GM23338 (cell line): ENCODE measurements at regions not wholly inside any gene's neighbourhood (a gene's known extent, or its start where the extent isn't known, plus 50 kb on each side); places are given as distances from the start of the nearest gene placed in this dataset.

Experiments
- ATAC-seq: fragments of 200-7000 bp; cut with Tn5 transposase; 3 replicates; pipeline ENCODE4 v1.9.1; 2020
- DNase-seq: peaks from one replicate; pipeline ENCODE4 v3.0.0-alpha.2; 2015; ENCODE audit warnings: low spot score
- H2AFZ ChIP-seq: fragments of 200-600 bp; sonication (generic); 2 replicates; pipeline ENCODE4 v1.8.0; 2016; ENCODE audit warnings: antibody characterized with exemption, mild to moderate bottlenecking, moderate library complexity
- H3F3A ChIP-seq: fragments of 200-600 bp; sonication (generic); replicated peaks from 2 replicates; pipeline ENCODE4 v1.8.0; 2017; ENCODE audit warnings: antibody characterized with exemption, mixed run types, low read depth
- H3K27ac ChIP-seq: fragments of 200-600 bp; sonication (generic); 2 replicates; pipeline ENCODE4 v1.6.1; 2016; ENCODE audit warnings: low read depth
- H3K27me3 ChIP-seq: fragments of 200-600 bp; sonication (generic); 2 replicates; pipeline ENCODE4 v1.8.0; 2016; ENCODE audit warnings: mild to moderate bottlenecking, mixed run types, moderate library complexity; ENCODE audit not compliant: insufficient read depth
- H3K36me3 ChIP-seq: fragments of 200-600 bp; sonication (generic); 2 replicates; pipeline ENCODE4 v1.8.0; 2016; ENCODE audit warnings: mild to moderate bottlenecking; ENCODE audit not compliant: insufficient read depth
- H3K4me1 ChIP-seq: fragments of 200-600 bp; sonication (generic); 2 replicates; pipeline ENCODE4 v1.8.0; 2016; ENCODE audit warnings: mild to moderate bottlenecking, moderate library complexity; ENCODE audit not compliant: insufficient read depth
- H3K4me2 ChIP-seq: fragments of 200-600 bp; sonication (generic); 2 replicates; pipeline ENCODE4 v1.7.1; 2017; ENCODE audit warnings: mixed run types
- H3K4me3 ChIP-seq: fragments of 200-600 bp; sonication (generic); 2 replicates; pipeline ENCODE4 v1.6.1; 2016; ENCODE audit warnings: mixed run types
- H3K79me2 ChIP-seq: fragments of 200-600 bp; sonication (generic); replicated peaks from 2 replicates; pipeline ENCODE4 v1.8.0; 2017; ENCODE audit warnings: mild to moderate bottlenecking; ENCODE audit not compliant: insufficient read depth
- H3K9me2 ChIP-seq: fragments of 200-600 bp; sonication (generic); 2 replicates; pipeline ENCODE4 v1.8.0; 2017; ENCODE audit not compliant: insufficient read depth
- H4K20me1 ChIP-seq: fragments of 200-600 bp; sonication (generic); replicated peaks from 2 replicates; pipeline ENCODE4 v1.8.0; 2017; ENCODE audit warnings: mild to moderate bottlenecking; ENCODE audit not compliant: insufficient read depth
- H3K27ac Mint-ChIP-seq: 2 replicates; pipeline ENCODE4 v1.8.0; 2020; ENCODE audit warnings: inconsistent platforms, mild to moderate bottlenecking, moderate library complexity, mixed read lengths
- H3K27me3 Mint-ChIP-seq: 3 replicates; pipeline ENCODE4 v1.8.0; 2022; ENCODE audit warnings: low read depth, mild to moderate bottlenecking, moderate library complexity, mixed read lengths, inconsistent platforms; ENCODE audit not compliant: insufficient read depth, poor library complexity
- H3K36me3 Mint-ChIP-seq: 3 replicates; pipeline ENCODE4 v1.8.0; 2021; ENCODE audit warnings: low read depth, mild to moderate bottlenecking, inconsistent platforms, moderate library complexity, mixed read lengths
- H3K4me1 Mint-ChIP-seq: 3 replicates; pipeline ENCODE4 v1.8.0; 2020; ENCODE audit warnings: mild to moderate bottlenecking, inconsistent platforms, mixed read lengths
- H3K4me3 Mint-ChIP-seq: 3 replicates; pipeline ENCODE4 v1.8.0; 2021; ENCODE audit warnings: moderate library complexity, mild to moderate bottlenecking, inconsistent platforms, mixed read lengths
- H3K9me3 Mint-ChIP-seq: 3 replicates; pipeline ENCODE4 v1.8.0; 2020; ENCODE audit warnings: moderate library complexity, mild to moderate bottlenecking, inconsistent platforms, mixed read lengths
- CREB1 ChIP-seq: fragments of 250-450 bp; sonication (Bioruptor Pico); IDR thresholded peaks from 2 replicates; pipeline ENCODE4 v1.5.0; 2020; ENCODE audit warnings: low read depth, mild to moderate bottlenecking, moderate library complexity
- EZH2 ChIP-seq: fragments of 200-600 bp; sonication (generic); IDR thresholded peaks from one replicate; pipeline ENCODE4 v1.8.0; 2017; ENCODE audit warnings: antibody characterized with exemption, mild to moderate bottlenecking, low read depth; ENCODE audit not compliant: unreplicated experiment
- EZH2phosphoT487 ChIP-seq: fragments of 200-600 bp; sonication (generic); IDR thresholded peaks from one replicate; pipeline ENCODE4 v1.8.1; 2018; ENCODE audit warnings: antibody characterized with exemption; ENCODE audit not compliant: unreplicated experiment
- JUNB ChIP-seq: IDR thresholded peaks from one replicate; pipeline ENCODE4 v1.6.1; 2016; ENCODE audit warnings: antibody characterized with exemption; ENCODE audit not compliant: unreplicated experiment
- NANOG ChIP-seq: IDR thresholded peaks from 2 replicates; pipeline ENCODE4 v1.6.1; 2016; ENCODE audit warnings: antibody characterized with exemption, borderline replicate concordance
- POLR2AphosphoS5 ChIP-seq: IDR thresholded peaks from 2 replicates; pipeline ENCODE4 v1.6.1; 2016; ENCODE audit warnings: antibody characterized with exemption, low read depth
- STAT1 ChIP-seq: IDR thresholded peaks from one replicate; pipeline ENCODE4 v1.6.1; 2016; ENCODE audit warnings: antibody characterized with exemption; ENCODE audit not compliant: unreplicated experiment
- ZNF114 ChIP-seq: fragments of 250-450 bp; sonication (Bioruptor Pico); IDR thresholded peaks from 2 replicates; pipeline ENCODE4 v1.5.0; 2020; ENCODE audit warnings: mild to moderate bottlenecking, moderate library complexity
- ZNF331 ChIP-seq: fragments of 250-450 bp; sonication (Bioruptor Pico); IDR thresholded peaks from 2 replicates; pipeline ENCODE4 v1.5.0; 2020; ENCODE audit warnings: low read depth, mild to moderate bottlenecking, moderate library complexity
- TF ChIP-seq, protein P1 (sequence below): IDR thresholded peaks from one replicate; pipeline ENCODE4 v1.6.1; 2018; ENCODE audit warnings: antibody characterized with exemption; ENCODE audit not compliant: unreplicated experiment
- TF ChIP-seq, protein P2 (sequence below), 2 experiments: fragments of 200-600 bp in 1 of 2; sonication (generic) in 1 of 2; conservative IDR thresholded peaks; 2 replicates each; pipeline versions ENCODE4 v1.5.1 to v1.6.1; 2016 to 2017; ENCODE audit warnings: antibody characterized with exemption in 2 of 2, low read depth in 2 of 2, mild to moderate bottlenecking in 2 of 2, moderate library complexity in 1 of 2
- TF ChIP-seq, protein P3 (sequence below): IDR thresholded peaks from 2 replicates; pipeline ENCODE4 v1.6.1; 2016; ENCODE audit warnings: antibody characterized with exemption
- TF ChIP-seq, protein P4 (sequence below): fragments of 250-450 bp; sonication (Bioruptor Pico); IDR thresholded peaks from 2 replicates; pipeline ENCODE4 v1.5.0; 2020; ENCODE audit warnings: mild to moderate bottlenecking, moderate library complexity

DNA sequence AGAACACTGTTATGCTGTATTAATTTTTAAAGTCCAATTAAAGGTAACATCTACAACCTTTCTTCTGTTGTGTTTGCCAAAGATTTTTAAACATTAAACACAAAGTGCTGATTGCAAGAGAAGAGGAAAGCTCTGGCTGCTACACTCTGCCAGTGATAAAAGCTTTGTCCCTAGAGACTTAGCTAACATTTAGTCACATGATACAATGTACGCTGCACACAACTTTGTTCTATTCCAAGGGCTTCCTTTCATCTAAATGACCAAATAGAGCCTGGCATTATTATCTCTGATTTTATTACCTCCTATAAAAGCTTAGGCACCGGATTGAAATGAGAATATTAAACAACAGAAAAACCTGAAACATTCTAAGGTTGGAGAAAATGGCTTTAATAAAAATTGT is 388.7 kb upstream of the PMFBP1 start:
- H3K4me2 ChIP-seq, result no peak overlapping the region
- TF ChIP-seq, protein P1, sequence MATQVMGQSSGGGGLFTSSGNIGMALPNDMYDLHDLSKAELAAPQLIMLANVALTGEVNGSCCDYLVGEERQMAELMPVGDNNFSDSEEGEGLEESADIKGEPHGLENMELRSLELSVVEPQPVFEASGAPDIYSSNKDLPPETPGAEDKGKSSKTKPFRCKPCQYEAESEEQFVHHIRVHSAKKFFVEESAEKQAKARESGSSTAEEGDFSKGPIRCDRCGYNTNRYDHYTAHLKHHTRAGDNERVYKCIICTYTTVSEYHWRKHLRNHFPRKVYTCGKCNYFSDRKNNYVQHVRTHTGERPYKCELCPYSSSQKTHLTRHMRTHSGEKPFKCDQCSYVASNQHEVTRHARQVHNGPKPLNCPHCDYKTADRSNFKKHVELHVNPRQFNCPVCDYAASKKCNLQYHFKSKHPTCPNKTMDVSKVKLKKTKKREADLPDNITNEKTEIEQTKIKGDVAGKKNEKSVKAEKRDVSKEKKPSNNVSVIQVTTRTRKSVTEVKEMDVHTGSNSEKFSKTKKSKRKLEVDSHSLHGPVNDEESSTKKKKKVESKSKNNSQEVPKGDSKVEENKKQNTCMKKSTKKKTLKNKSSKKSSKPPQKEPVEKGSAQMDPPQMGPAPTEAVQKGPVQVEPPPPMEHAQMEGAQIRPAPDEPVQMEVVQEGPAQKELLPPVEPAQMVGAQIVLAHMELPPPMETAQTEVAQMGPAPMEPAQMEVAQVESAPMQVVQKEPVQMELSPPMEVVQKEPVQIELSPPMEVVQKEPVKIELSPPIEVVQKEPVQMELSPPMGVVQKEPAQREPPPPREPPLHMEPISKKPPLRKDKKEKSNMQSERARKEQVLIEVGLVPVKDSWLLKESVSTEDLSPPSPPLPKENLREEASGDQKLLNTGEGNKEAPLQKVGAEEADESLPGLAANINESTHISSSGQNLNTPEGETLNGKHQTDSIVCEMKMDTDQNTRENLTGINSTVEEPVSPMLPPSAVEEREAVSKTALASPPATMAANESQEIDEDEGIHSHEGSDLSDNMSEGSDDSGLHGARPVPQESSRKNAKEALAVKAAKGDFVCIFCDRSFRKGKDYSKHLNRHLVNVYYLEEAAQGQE, result no peak
- TF ChIP-seq NANOG, result no peak
- TF ChIP-seq, protein P2, sequence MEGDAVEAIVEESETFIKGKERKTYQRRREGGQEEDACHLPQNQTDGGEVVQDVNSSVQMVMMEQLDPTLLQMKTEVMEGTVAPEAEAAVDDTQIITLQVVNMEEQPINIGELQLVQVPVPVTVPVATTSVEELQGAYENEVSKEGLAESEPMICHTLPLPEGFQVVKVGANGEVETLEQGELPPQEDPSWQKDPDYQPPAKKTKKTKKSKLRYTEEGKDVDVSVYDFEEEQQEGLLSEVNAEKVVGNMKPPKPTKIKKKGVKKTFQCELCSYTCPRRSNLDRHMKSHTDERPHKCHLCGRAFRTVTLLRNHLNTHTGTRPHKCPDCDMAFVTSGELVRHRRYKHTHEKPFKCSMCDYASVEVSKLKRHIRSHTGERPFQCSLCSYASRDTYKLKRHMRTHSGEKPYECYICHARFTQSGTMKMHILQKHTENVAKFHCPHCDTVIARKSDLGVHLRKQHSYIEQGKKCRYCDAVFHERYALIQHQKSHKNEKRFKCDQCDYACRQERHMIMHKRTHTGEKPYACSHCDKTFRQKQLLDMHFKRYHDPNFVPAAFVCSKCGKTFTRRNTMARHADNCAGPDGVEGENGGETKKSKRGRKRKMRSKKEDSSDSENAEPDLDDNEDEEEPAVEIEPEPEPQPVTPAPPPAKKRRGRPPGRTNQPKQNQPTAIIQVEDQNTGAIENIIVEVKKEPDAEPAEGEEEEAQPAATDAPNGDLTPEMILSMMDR (conservative IDR thresholded peaks at IDR 0.05; ENCODE audit: low read depth in 2 of 2), result no peak
- TF ChIP-seq EZH2, result no peak
- no peak for TF ChIP-seq ZNF114 (CRISPR knock-in tag)
- TF ChIP-seq JUNB, result no peak
- TF ChIP-seq STAT1, result no peak
- TF ChIP-seq, protein P3, sequence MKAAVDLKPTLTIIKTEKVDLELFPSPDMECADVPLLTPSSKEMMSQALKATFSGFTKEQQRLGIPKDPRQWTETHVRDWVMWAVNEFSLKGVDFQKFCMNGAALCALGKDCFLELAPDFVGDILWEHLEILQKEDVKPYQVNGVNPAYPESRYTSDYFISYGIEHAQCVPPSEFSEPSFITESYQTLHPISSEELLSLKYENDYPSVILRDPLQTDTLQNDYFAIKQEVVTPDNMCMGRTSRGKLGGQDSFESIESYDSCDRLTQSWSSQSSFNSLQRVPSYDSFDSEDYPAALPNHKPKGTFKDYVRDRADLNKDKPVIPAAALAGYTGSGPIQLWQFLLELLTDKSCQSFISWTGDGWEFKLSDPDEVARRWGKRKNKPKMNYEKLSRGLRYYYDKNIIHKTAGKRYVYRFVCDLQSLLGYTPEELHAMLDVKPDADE, result no peak
- no peak for TF ChIP-seq POLR2AphosphoS5
- no peak for TF ChIP-seq ZNF331 (CRISPR knock-in tag)
- no peak for TF ChIP-seq CREB1 (CRISPR knock-in tag)
- TF ChIP-seq, protein P4, sequence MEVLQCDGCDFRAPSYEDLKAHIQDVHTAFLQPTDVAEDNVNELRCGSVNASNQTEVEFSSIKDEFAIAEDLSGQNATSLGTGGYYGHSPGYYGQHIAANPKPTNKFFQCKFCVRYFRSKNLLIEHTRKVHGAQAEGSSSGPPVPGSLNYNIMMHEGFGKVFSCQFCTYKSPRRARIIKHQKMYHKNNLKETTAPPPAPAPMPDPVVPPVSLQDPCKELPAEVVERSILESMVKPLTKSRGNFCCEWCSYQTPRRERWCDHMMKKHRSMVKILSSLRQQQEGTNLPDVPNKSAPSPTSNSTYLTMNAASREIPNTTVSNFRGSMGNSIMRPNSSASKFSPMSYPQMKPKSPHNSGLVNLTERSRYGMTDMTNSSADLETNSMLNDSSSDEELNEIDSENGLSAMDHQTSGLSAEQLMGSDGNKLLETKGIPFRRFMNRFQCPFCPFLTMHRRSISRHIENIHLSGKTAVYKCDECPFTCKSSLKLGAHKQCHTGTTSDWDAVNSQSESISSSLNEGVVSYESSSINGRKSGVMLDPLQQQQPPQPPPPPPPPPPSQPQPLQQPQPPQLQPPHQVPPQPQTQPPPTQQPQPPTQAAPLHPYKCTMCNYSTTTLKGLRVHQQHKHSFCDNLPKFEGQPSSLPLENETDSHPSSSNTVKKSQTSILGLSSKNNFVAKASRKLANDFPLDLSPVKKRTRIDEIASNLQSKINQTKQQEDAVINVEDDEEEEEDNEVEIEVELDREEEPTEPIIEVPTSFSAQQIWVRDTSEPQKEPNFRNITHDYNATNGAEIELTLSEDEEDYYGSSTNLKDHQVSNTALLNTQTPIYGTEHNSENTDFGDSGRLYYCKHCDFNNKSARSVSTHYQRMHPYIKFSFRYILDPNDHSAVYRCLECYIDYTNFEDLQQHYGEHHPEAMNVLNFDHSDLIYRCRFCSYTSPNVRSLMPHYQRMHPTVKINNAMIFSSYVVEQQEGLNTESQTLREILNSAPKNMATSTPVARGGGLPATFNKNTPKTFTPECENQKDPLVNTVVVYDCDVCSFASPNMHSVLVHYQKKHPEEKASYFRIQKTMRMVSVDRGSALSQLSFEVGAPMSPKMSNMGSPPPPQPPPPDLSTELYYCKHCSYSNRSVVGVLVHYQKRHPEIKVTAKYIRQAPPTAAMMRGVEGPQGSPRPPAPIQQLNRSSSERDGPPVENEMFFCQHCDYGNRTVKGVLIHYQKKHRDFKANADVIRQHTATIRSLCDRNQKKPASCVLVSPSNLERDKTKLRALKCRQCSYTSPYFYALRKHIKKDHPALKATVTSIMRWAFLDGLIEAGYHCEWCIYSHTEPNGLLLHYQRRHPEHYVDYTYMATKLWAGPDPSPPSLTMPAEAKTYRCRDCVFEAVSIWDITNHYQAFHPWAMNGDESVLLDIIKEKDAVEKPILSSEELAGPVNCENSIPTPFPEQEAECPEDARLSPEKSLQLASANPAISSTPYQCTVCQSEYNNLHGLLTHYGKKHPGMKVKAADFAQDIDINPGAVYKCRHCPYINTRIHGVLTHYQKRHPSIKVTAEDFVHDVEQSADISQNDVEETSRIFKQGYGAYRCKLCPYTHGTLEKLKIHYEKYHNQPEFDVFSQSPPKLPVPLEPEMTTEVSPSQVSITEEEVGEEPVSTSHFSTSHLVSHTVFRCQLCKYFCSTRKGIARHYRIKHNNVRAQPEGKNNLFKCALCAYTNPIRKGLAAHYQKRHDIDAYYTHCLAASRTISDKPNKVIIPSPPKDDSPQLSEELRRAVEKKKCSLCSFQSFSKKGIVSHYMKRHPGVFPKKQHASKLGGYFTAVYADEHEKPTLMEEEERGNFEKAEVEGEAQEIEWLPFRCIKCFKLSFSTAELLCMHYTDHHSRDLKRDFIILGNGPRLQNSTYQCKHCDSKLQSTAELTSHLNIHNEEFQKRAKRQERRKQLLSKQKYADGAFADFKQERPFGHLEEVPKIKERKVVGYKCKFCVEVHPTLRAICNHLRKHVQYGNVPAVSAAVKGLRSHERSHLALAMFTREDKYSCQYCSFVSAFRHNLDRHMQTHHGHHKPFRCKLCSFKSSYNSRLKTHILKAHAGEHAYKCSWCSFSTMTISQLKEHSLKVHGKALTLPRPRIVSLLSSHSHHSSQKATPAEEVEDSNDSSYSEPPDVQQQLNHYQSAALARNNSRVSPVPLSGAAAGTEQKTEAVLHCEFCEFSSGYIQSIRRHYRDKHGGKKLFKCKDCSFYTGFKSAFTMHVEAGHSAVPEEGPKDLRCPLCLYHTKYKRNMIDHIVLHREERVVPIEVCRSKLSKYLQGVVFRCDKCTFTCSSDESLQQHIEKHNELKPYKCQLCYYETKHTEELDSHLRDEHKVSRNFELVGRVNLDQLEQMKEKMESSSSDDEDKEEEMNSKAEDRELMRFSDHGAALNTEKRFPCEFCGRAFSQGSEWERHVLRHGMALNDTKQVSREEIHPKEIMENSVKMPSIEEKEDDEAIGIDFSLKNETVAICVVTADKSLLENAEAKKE (CRISPR knock-in tag), result no peak
- no peak for TF ChIP-seq EZH2phosphoT487
- no peaks in the 10 kb centered on the region for H3K4me1 ChIP-seq
- no peak overlapping the region for H3K4me3 ChIP-seq
- no peaks in the 10 kb centered on the region for H3F3A ChIP-seq
- H3K36me3 Mint-ChIP-seq, result no peaks in the 10 kb centered on the region
- no peaks in the 10 kb centered on the region for H3K9me3 Mint-ChIP-seq
- no peak overlapping the region for H3K27ac Mint-ChIP-seq
- DNase-seq (no peak), ATAC-seq (no peak)
- H3K4me1 Mint-ChIP-seq, result no peaks in the 10 kb centered on the region
- no peaks in the 10 kb centered on the region for H3K27me3 ChIP-seq
- H3K36me3 ChIP-seq, result no peaks in the 10 kb centered on the region
- no peaks in the 10 kb centered on the region for H3K9me2 ChIP-seq
- no peak overlapping the region for H3K4me3 Mint-ChIP-seq
- no peaks in the 10 kb centered on the region; the same call in 1 of the 2 replicates for H4K20me1 ChIP-seq
- no peak overlapping the region for H2AFZ ChIP-seq
- H3K79me2 ChIP-seq, result no peaks in the 10 kb centered on the region; the same call in 1 of the 2 replicates
- peaks cover under 1% of the 10 kb centered on the region for H3K27me3 Mint-ChIP-seq
- no peak overlapping the region for H3K27ac ChIP-seq
